ENCODE measurements at regions not wholly inside any gene's neighbourhood (a gene's known extent, or its start where the extent isn't known, plus 50 kb on each side); places are given as distances from the start of the nearest gene placed in this dataset.

DNA sequence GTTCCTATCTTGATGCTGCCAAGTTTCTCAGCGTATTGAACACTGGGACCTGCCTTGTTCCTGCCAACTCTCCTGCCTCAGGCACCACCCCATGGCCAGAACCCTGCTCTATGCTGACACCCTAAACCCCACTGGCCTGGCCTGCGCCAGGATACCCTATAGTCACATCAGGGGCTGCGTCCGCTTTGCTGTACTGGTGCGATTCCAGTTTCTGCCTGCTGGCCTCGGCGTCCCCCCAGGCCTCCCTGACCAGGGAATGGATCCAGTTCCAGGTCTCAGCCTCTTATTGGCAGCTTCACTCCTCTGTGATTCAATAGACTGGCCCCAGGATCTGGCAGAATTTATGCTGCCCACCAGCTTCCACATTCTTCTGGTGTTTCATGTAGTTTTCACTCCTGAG is 55.0 kb downstream of the GPR6 start:
- TF ChIP-seq ZFX (IDR thresholded peaks at IDR 0.05): no peak
- no peak for TF ChIP-seq CTCF (conservative IDR thresholded peaks at IDR 0.05)
